NCI-H1092 treated with DMSO at 0.1 percent for 48 hours (cell line): ENCODE measurements at regions not wholly inside any gene's neighbourhood (a gene's known extent, or its start where the extent isn't known, plus 50 kb on each side); places are given as distances from the start of the nearest gene placed in this dataset.
A peak's percentile ranks its signal among the peaks of the same experiment; 100 is the strongest.

ENCODE experiments used
- DNase-seq: peaks from one replicate; lab custom pipeline; 2025; lab: John Stamatoyannopoulos, UW

DNA sequence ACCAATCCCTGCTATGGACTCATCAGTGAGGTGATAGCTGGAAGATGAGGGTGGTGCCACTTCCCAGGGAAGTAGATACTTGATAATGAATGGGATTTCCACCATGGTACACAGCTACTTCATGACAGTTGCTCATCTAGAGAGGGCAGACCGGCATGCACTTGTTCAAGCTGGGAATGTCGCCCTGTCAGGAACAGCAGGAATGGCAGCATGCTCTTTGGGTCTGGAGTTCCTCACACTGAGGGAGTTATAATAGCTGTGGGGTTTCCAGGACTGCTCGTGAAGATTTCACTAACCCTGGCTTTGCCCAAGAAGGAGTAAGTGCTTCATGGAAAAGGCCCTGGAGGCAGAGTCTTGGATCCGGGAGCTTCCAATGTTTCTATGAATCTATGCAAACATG lies 129.2 kb downstream of the PSMG1 start:
- no peak for DNase-seq

- no peak for DNase-seq
Measured at GRCh38 chr21:39053126-39053525, 130.1 kb downstream of the PSMG1 start.

DNA sequence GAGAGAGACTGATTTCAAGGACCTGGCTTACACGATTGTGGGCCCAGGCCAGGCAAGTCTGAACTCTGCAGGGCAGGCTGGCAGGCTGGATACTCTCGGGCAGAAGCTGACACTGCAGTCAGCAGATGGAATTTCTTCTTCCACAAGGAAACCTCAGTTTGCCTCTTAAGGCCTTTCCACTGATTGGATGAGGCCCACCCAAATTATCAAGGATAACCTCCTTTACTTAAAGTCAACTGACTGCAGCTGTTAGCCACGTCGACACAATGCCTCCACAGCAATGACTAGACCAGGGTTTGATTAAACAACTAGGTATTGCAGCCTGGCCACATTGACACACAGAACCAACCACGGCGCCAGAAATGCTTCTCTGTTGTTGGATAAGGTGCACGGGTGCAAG lies 130.5 kb downstream of the PSMG1 start:
- DNase-seq, result no peak

- DNase-seq, result no peak
Measured at GRCh38 chr21:39051588-39051949, 131.7 kb downstream of the PSMG1 start.

DNA sequence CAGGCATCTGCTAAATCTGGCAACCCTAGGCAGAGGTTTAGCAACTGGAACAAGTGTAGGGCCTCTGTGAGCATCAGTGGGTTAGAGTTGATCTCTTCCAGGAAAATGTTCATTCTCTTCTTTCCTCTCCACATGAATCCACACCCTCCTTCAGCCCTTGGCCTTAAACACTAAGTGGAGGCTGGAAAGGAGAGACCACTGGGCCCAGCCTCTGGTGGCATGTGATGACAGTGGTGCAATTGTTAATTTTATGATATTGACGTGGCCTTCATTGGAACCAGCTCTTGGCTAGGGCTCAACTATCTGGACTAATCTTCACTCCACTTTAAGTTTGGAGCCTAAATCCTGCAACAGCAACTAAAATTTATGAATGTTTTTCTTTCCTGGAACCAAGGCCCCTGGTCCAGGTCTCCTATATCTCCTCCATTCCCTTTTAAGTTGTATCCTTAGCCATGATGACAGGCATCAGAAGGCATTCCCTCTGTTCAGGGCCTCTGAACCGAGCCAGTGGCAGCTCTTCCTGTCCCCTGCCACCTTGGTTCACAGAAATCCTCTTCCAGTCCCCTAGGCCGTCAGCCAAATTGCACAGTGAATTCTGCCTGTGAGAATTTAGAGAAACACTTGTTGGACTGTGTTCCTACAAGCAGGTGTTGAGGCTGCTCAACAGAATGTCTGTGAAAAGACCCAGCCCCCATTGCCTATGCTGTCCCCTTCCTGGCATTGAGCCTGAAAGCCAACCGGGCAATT lies 132.2 kb downstream of the PSMG1 start:
- DNase-seq, result no peak

- DNase-seq, result no peak
Measured at GRCh38 chr21:39048574-39048973, 134.7 kb downstream of the PSMG1 start.

GRCh38 chr21:39048064-39048463 lies 135.2 kb downstream of the PSMG1 start:
- DNase-seq, result no peak

GRCh38 chr21:39047046-39047445 lies 136.2 kb downstream of the PSMG1 start:
- no peak for DNase-seq

DNA sequence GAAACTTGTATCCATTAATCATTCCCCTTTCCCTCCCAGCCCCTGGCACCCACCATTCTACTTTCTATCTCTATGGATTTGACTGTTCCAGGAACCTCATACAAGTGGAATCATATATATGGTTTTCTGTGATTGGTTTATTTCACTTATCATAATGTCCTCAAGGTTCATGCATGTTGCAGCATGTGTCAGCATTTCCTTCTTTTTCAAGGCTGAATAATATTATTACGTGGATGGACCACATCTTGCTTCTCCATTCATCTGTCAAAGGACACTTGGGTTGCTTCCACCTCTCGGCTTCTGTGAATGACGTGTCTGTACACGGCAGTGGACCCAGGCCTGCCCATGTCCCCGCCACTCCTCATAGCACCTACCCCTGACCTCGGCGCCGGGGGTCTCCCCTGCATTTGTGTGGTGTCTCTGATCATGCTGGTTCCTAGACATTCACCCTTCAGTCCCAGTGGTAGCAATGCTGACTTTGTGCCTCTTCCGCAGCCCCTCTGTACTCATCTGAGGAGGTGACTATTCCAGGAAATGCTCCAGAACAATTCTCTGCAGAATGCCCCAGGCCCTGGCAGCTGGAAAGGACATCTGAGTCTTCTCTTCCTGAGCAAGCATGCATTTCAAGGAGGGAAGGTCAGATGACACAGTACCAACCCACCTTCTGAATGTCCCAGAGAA lies 136.9 kb downstream of the PSMG1 start:
- DNase-seq, result no peak

GRCh38 chr21:39041816-39042215 lies 141.4 kb downstream of the PSMG1 start:
- no peak for DNase-seq

DNA sequence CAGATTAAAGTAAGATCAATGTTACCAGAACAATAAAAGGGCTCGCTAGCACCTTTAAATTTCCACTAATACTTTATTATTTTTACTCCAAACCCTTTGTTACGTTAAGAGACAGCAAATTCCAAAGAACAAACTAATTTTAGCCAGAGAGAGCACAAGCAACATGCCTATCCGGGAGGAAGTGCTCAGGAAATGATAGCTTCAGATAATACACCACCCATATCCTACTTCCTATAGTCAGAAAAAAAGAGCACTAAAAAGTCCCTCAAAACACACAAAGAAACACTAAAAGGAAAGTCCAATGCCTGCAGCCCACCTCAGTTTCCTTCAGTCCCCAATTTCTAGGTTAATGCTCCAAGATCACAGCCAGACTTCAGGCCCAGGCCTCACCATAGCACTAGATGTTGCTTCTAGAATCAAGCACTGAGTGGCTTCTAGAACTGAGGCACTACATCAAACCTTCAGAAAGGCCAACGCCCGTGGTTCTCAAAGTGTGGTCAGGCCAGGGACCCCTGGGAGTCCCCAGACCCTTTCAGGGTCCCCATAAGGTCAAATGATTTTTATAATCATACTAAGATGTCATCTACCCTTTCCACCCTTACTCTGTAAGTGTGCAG lies 142.6 kb downstream of the PSMG1 start:
- no peak for DNase-seq

GRCh38 chr21:39037807-39038405 lies 145.3 kb downstream of the PSMG1 start:
- no peak for DNase-seq

DNA sequence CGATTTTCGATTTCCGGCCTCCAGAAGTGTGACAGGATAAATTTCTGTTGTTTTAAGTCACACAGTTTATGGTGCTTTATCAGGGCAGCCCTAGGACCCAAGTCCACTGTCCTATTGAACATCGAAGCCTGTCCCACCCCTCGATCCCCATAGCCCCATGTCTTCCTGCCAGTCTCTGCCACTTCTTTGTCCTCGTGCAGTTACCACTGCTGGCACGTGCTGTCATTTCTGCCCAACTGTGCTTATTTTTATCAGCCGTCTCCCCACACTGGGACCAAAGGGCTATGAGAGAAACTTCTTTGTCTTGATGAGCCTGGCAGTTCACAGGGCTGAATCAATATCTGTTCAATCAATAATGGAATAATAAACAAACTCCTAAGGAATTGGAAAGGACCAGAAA lies 146.7 kb downstream of the PSMG1 start:
- DNase-seq, result no peak

DNA sequence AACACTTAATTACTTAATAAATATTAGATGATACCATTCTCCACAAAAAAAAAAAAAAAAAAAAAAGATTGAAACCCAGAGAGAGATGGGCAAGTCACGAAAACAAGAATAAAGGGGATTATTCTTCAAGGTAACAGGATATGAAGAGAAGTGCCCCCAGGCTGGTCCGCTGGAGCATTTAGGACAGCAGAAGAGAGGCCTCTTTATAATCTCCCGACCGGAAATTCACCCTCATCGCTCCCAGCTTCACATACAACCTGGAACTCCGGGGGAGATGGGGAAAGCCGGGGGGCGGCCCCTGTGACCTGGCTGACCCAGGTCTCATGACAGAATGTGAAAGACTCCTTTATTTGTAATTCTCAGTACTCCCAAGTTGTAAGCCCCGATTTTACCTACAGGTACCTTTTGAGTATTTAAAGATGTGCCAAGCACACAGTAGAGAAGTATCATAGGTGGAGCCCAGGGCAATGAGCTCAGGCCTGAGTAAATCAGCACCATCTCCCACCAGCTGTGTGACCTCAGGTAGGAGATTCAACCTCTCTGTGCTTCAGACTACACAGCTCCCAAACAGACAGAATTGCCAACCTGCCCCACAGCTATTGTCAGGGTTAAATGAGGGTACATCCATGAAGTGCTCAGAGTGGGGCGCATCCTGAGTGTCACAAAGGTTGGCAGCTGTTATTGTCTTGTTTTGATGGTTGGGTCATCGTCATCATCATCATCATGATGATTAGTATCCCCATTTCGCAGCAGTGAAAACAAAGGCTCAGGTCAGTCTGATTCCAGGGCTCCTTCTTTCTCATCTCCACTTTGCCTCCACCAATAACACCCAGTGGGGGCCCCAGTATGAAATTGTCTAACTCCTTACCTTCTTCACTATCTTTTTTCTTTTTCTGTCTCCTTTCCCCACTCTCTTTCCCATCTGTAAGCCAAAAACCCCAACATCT lies 148.4 kb downstream of the PSMG1 start:
- DNase-seq, result no peak

- DNase-seq, result peak; percentile 23
Measured at GRCh38 chr21:39033878-39034589, 149.2 kb downstream of the PSMG1 start.

GRCh38 chr21:39029900-39030884 lies 153.1 kb downstream of the PSMG1 start:
- no peak for DNase-seq

DNA sequence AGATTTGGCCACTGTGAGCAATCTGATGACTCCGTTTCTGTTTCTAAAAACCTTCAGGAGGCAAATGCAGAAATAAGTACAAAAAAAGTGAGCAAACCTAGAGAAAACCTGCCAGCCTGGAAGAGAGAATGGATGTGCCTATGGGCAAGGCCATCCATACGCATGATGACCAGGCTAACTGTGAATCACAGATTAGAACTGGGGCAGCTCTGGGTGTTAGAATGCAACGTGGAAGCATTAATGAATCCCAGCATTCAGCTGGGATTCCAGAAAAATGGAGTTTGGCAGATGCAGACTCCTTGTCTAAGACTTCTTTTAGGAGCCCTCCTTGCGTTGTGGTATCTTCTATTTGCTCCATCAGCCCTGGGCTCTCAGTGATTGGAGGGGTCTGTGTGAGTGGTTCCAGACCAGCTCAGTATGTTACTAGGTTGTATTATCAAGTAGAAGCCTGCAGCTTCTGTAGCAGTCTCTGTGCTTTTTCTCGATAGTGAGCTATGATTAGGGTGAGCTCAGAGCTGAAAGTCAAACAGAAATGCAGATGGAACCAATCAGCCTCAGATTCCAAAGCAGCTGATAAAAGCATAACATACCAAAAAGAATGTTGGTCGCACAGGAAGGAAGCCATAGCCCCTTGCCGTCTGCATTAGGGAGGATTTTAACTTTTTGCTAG lies 154.0 kb downstream of the PSMG1 start:
- DNase-seq, result no peak

- no peak for DNase-seq
Measured at GRCh38 chr21:39025198-39025597, 158.1 kb downstream of the PSMG1 start.

GRCh38 chr21:39024538-39024937 lies 158.7 kb downstream of the PSMG1 start:
- DNase-seq, result no peak
